ENCODE measurements at regions not wholly inside any gene's neighbourhood (a gene's known extent, or its start where the extent isn't known, plus 50 kb on each side); places are given as distances from the start of the nearest gene placed in this dataset.
"Not testable (repeated sequence)": the region's sequence is repeated elsewhere in the genome, so short reads cannot be mapped to it uniquely, and the experiment has no call there.

DNA sequence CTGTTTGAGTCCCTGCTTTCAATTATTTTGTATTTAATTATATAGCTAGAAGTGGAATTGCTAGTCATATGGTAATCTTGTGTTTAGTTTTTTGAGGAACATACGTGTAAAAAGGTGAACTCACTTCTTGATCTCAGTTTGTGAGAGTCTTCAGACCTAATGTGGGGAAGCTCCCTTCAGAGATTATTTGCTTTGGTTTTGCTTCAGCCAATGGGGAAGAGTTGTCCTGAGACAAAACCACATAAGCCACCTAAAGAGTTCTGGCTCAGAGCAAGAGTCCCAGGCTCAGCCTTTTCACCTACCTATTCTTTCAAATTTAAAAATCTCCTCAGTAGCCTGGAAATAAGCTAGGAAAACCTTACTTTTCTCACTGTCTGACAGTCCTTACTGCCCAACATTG, 138.4 kb downstream of the UCK2 start:
- no peak for DNase-seq (ENCODE audit: extremely low spot score)
- POLR2A ChIA-PET, result no interaction called here
- TF ChIP-seq, protein P1, sequence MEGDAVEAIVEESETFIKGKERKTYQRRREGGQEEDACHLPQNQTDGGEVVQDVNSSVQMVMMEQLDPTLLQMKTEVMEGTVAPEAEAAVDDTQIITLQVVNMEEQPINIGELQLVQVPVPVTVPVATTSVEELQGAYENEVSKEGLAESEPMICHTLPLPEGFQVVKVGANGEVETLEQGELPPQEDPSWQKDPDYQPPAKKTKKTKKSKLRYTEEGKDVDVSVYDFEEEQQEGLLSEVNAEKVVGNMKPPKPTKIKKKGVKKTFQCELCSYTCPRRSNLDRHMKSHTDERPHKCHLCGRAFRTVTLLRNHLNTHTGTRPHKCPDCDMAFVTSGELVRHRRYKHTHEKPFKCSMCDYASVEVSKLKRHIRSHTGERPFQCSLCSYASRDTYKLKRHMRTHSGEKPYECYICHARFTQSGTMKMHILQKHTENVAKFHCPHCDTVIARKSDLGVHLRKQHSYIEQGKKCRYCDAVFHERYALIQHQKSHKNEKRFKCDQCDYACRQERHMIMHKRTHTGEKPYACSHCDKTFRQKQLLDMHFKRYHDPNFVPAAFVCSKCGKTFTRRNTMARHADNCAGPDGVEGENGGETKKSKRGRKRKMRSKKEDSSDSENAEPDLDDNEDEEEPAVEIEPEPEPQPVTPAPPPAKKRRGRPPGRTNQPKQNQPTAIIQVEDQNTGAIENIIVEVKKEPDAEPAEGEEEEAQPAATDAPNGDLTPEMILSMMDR (IDR thresholded peaks at IDR 0.05; ENCODE audit: control extremely low read depth, extremely low read depth, low read depth, missing control alignments), result no peak
- CTCF ChIA-PET, result interaction anchor here (1.1 to 1.5 kb wide), 2 partner anchors 21 to 513 kb away, joined by 3 read pairs; no protein-coding TSS in a partner anchor

DNA sequence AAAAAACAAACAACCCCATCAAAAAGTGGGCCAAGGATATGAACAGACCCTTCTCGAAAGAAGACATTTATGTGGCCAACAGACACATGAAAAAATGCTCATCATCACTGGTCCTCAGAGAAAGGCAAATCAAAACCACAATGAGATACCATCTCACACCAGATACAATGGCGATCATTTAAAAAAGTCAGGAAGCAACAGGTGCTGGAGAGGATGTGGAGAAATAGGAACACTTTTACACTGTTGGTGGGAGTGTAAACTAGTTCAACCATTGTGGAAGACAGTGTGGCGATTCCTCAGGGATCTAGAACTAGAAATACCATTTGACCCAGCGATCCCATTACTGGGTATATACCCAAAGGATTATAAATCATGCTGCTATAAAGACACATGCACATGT, 142.0 kb downstream of the UCK2 start:
- CTCF ChIA-PET; DNase-seq (ENCODE audit: extremely low spot score): not testable (repeated sequence)

DNA sequence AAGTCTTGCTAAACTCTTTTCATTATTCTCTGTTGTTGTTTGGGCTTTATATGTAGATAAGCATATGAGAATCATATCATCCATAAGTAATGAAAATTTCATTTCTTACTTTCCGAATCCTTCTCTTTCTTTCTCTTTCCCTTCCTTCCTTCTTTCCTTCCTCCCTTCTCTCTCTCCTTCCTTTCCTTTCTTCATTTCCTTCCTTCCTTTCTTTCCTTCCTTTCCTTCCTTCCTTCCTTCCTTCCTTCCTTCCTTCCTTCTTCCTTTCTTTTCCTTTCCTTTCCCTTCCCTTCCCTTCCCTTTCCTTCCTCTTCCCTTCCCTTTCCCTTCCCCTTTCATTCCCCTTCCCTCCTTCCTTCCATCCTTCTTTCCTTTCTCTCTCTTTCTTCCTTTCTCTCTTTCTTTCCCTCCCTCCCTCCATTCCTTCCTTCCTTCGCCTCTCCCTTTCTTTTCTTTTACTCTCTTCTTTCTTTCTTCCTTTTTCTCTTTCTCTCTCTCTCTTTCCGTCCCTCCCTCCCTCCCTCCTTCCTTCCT, 147.3 kb downstream of the UCK2 start:
- CTCF ChIA-PET, result no interaction called here
- DNase-seq (ENCODE audit: extremely low spot score), result no peak
- POLR2A ChIA-PET, result no interaction called here
- TF ChIP-seq, protein P1 (IDR thresholded peaks at IDR 0.05; ENCODE audit: control extremely low read depth, extremely low read depth, low read depth, missing control alignments), result no peak

More for the DNA sequence above, 142.0 kb downstream of the UCK2 start:
- POLR2A ChIA-PET, result not testable (repeated sequence)

DNA sequence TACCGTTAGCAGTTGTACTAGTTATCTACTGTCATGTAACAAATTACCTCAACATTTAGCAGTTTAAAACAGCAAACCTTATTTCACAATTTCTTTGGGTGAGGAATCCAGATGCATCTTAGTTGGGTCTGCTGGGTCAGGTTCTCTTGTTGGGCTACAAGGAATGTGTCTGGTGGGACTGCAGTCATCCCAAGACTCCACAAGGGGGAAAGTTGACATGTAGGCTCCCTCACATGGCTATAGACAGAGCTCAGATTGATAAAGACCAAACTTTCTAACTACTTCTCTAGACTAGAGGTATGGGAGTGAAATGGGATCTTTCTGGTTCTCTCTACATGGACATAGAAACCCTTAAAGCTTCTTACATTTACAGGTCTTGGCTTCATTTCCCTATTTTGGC, 160.9 kb downstream of the UCK2 start:
- TF ChIP-seq, protein P1 (IDR thresholded peaks at IDR 0.05; ENCODE audit: control extremely low read depth, extremely low read depth, low read depth, missing control alignments), result no peak
- DNase-seq (ENCODE audit: extremely low spot score), result no peak
- ChIA-PET CTCF (interaction anchor here (2.2 kb wide), 1 partner anchor 12 kb away, joined by 7 read pairs; no protein-coding TSS in a partner anchor), POLR2A (no interaction called here)

DNA sequence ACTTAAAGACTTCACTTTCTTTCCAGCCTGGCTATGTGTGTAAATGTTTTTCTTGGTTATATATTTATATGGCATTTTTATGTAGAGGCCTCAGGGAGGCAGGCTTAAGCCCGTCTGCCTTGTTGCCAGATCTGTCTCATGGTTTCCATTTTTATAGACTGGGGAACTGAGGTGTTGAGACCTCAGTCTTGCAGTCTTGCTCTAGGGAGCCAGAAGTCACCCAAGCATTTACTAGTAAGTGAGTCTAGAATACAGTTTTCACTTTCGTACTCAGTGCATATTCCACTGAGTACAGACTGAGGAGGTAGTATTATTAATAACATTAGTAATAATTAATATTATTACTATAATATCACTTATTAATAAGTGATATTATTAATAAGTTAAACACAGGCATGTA, 161.4 kb downstream of the UCK2 start:
- TF ChIP-seq, protein P1 (IDR thresholded peaks at IDR 0.05; ENCODE audit: control extremely low read depth, extremely low read depth, low read depth, missing control alignments), result no peak
- DNase-seq (ENCODE audit: extremely low spot score), result no peak
- CTCF ChIA-PET, result interaction anchor here (2.2 kb wide), 1 partner anchor 12 kb away, joined by 7 read pairs; no protein-coding TSS in a partner anchor
- POLR2A ChIA-PET, result no interaction called here

DNA sequence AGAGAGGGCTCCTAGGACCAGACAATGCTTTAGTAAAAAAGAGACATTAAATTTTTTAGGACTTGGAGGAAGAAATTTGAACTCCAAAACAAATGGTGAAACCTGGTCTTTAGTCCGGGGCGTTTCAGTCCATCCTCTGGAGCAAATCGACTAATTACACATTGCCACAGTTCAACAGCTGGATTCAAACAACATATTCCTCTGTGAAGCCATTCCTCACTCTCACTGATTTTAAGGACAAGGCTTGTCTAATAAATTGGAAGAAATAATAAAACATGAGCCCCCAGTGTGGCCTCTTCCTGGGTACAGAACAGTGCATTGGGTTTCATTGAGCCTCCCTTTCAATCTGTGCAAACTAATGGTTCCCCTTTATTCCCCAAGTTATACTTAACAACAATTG, 165.1 kb downstream of the UCK2 start:
- TF ChIP-seq, protein P1 (IDR thresholded peaks at IDR 0.05; ENCODE audit: control extremely low read depth, extremely low read depth, low read depth, missing control alignments), result no peak
- ChIA-PET POLR2A (no interaction called here), CTCF (no interaction called here)
- DNase-seq (ENCODE audit: extremely low spot score), result no peak

DNA sequence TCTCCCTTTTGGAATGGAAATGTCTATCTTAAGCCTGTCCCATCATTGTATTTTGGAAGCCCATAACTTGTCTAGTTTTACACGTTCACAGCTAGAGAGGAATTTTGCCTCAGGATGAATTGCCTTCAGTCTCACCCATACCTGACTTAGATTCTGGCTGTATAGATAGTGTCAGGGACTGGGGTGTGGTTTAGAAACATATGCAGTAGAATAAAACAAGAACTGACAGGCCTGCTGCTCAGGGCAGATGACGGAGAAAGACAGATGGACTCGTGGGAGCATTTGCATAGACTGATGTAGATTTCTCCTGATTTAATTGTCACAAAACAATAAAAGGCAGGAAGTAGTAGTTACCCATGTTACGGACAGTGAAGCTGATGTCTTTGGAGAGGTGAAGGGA, 166.7 kb downstream of the UCK2 start:
- POLR2A ChIA-PET, result no interaction called here
- TF ChIP-seq, protein P1 (IDR thresholded peaks at IDR 0.05; ENCODE audit: control extremely low read depth, extremely low read depth, low read depth, missing control alignments), result no peak
- DNase-seq (ENCODE audit: extremely low spot score), result no peak
- CTCF ChIA-PET, result interaction anchor here (1.3 kb wide), 1 partner anchor 10 kb away, joined by 3 read pairs; no protein-coding TSS in a partner anchor
